ENCODE measurements at regions not wholly inside any gene's neighbourhood (a gene's known extent, or its start where the extent isn't known, plus 50 kb on each side); places are given as distances from the start of the nearest gene placed in this dataset.

DNA sequence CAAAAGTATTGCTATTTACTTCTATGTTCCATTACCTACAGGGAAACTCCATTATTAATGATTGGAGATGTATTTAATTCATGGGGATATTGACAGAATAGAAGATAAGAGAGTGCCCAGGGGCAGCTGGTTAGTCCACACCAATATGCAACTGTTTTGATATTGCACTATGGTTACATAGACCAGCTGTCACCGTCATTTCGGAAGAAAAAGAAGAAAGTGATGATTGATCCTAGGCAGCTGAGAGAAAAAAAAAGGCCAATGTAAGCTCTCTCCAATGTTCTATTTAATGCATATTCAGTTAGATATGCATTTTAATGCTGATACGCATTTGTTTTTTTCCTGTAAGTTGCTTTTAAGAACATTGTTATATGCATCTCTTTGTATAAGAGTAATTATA, 1367.2 kb downstream of the KCNT2 start:
- DNase-seq, result no peak
- H3K27ac Mint-ChIP-seq, result no peak overlapping the region
- no peak overlapping the region for H3K27ac ChIP-seq (ENCODE audit: low read depth, low read length)
- TF ChIP-seq CTCF (conservative IDR thresholded peaks at IDR 0.05), result no peak
- no peaks in the 10 kb centered on the region for H3K27me3 ChIP-seq (ENCODE audit: control insufficient read depth, insufficient read depth, low read length, poor library complexity, severe bottlenecking)
- no peaks in the 10 kb centered on the region for H3K4me1 ChIP-seq (ENCODE audit: control insufficient read depth, insufficient read depth, low read length)
- H3K9me3 Mint-ChIP-seq, result no peaks in the 10 kb centered on the region
- no peaks in the 10 kb centered on the region for H3K36me3 ChIP-seq (ENCODE audit: control insufficient read depth, insufficient read depth, low read length)
- no peaks in the 10 kb centered on the region for H3K36me3 Mint-ChIP-seq (ENCODE audit: low read depth)
- H3K4me3 ChIP-seq (ENCODE audit: low read length), result no peak overlapping the region
- WGBS, 2 experiments (ENCODE audit: insufficient coverage in 1 of 2, insufficient read length in 1 of 2), result 91 to 100% methylated on average over 1 to 3 of the region's 3 CpGs
- H3K4me1 Mint-ChIP-seq, result no peaks in the 10 kb centered on the region
- no peaks in the 10 kb centered on the region for H3K9me3 ChIP-seq (ENCODE audit: control insufficient read depth, low read length)
- no peaks in the 10 kb centered on the region for H3K27me3 Mint-ChIP-seq (ENCODE audit: insufficient read depth)
- no peak overlapping the region for H3K4me3 Mint-ChIP-seq
- H3K9ac ChIP-seq (ENCODE audit: extremely low read depth, low read length, poor library complexity, severe bottlenecking), result no peak overlapping the region

- 94 to 95% methylated on average over 4 to 7 of the region's 7 CpGs for WGBS, 2 experiments (ENCODE audit: insufficient coverage in 1 of 2, insufficient read length in 1 of 2)
- no peaks in the 10 kb centered on the region for H3K36me3 Mint-ChIP-seq (ENCODE audit: low read depth)
Measured at GRCh38 chr1:195238313-195238712, 1369.9 kb downstream of the KCNT2 start.

GRCh38 chr1:195236991-195237889, 1371.0 kb downstream of the KCNT2 start:
- no peak overlapping the region for H3K9ac ChIP-seq (ENCODE audit: extremely low read depth, low read length, poor library complexity, severe bottlenecking)
- Mint-ChIP-seq H3K36me3 (ENCODE audit: low read depth) (no peaks in the 10 kb centered on the region), H3K27ac (no peak overlapping the region), H3K4me3 (no peak overlapping the region), H3K27me3 (ENCODE audit: insufficient read depth) (no peaks in the 10 kb centered on the region), H3K4me1 (no peaks in the 10 kb centered on the region), H3K9me3 (no peaks in the 10 kb centered on the region)
- no peaks in the 10 kb centered on the region for H3K36me3 ChIP-seq (ENCODE audit: control insufficient read depth, insufficient read depth, low read length)
- H3K4me1 ChIP-seq (ENCODE audit: control insufficient read depth, insufficient read depth, low read length), result no peaks in the 10 kb centered on the region
- H3K27ac ChIP-seq (ENCODE audit: low read depth, low read length), result no peak overlapping the region
- 92 to 100% methylated on average over 1 to 7 of the region's 7 CpGs for WGBS, 2 experiments (ENCODE audit: insufficient coverage in 1 of 2, insufficient read length in 1 of 2)
- no peak overlapping the region for H3K4me3 ChIP-seq (ENCODE audit: low read length)
- DNase-seq, result peak; percentile 41
- H3K9me3 ChIP-seq (ENCODE audit: control insufficient read depth, low read length), result no peaks in the 10 kb centered on the region
- no peak for TF ChIP-seq CTCF (conservative IDR thresholded peaks at IDR 0.05)
- H3K27me3 ChIP-seq (ENCODE audit: control insufficient read depth, insufficient read depth, low read length, poor library complexity, severe bottlenecking), result no peaks in the 10 kb centered on the region

More at GRCh38 chr1:195238313-195238712, 1369.9 kb downstream of the KCNT2 start:
- H3K27me3 Mint-ChIP-seq (ENCODE audit: insufficient read depth), result no peaks in the 10 kb centered on the region
- Histone ChIP-seq H3K27me3 (ENCODE audit: control insufficient read depth, insufficient read depth, low read length, poor library complexity, severe bottlenecking) (no peaks in the 10 kb centered on the region), H3K4me1 (ENCODE audit: control insufficient read depth, insufficient read depth, low read length) (no peaks in the 10 kb centered on the region), H3K9me3 (ENCODE audit: control insufficient read depth, low read length) (no peaks in the 10 kb centered on the region), H3K27ac (ENCODE audit: low read depth, low read length) (no peak overlapping the region), H3K4me3 (ENCODE audit: low read length) (no peak overlapping the region), H3K36me3 (ENCODE audit: control insufficient read depth, insufficient read depth, low read length) (no peaks in the 10 kb centered on the region), H3K9ac (ENCODE audit: extremely low read depth, low read length, poor library complexity, severe bottlenecking) (no peak overlapping the region)
- H3K27ac Mint-ChIP-seq, result no peak overlapping the region
- no peaks in the 10 kb centered on the region for H3K4me1 Mint-ChIP-seq
- no peak for TF ChIP-seq CTCF (conservative IDR thresholded peaks at IDR 0.05)
- no peaks in the 10 kb centered on the region for H3K9me3 Mint-ChIP-seq
- no peak for DNase-seq
- H3K4me3 Mint-ChIP-seq, result no peak overlapping the region
